Large intestine (tissue), 3 donors: ENCODE measurements at regions not wholly inside any gene's neighbourhood (a gene's known extent, or its start where the extent isn't known, plus 50 kb on each side); places are given as distances from the start of the nearest gene placed in this dataset.
"Not testable (repeated sequence)": the region's sequence is repeated elsewhere in the genome, so short reads cannot be mapped to it uniquely, and the experiment has no call there.

Experiments
- DNase-seq, 2 donors: peaks; one replicate each; pipeline versions ENCODE4 v3.0.0 to v3.0.0-alpha.2; 2013
- H3K27ac ChIP-seq: one replicate; pipeline ENCODE4 v1.5.1; 2013; ENCODE audit warnings: low read length
- H3K27me3 ChIP-seq: 2 replicates; pipeline ENCODE4 v1.6.1; 2013; ENCODE audit warnings: low read length; ENCODE audit not compliant: control insufficient read depth, insufficient read depth
- H3K36me3 ChIP-seq: 2 replicates; pipeline ENCODE4 v1.6.1; 2013; ENCODE audit warnings: low read length; ENCODE audit not compliant: control insufficient read depth, insufficient read depth
- H3K4me1 ChIP-seq: one replicate; pipeline ENCODE4 v1.6.1; 2013; ENCODE audit warnings: low read length; ENCODE audit not compliant: control insufficient read depth, insufficient read depth
- H3K4me3 ChIP-seq: one replicate; pipeline ENCODE4 v1.5.1; 2013; ENCODE audit warnings: low read length
- H3K9me3 ChIP-seq: one replicate; pipeline ENCODE4 v1.6.1; 2013; ENCODE audit warnings: mild to moderate bottlenecking, low read depth, low read length, moderate library complexity; ENCODE audit not compliant: control insufficient read depth
- WGBS: methylation state at CpG from one replicate; pipeline ENCODE4 v1.1.5; 2013; ENCODE audit warnings: low lambda C conversion rate; ENCODE audit not compliant: insufficient coverage; 5-methylcytosine and 5-hydroxymethylcytosine counted together

DNA sequence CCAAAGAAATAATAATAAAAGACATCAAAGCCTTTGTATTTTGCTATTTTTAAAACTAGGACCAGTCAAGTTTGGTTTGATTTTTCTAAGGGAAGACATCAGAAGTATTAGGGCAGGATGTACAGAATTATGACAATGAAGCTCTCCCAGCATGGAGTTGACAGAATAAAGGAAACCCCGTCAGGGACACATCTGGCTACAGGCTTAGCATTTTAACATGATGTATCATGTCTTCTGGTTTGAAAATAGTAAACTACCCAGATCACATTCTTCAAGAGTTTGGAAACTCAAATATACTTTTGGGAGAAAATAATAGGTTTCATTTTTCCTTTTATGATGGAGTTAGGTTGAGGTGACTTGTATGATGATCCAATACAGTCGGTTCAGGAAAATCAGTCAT lies 552.0 kb upstream of the CDH2 start:
- 50% methylated on average over 2 of the region's 2 CpGs for WGBS
- H3K4me3 ChIP-seq: no peak overlapping the region
- no peak for DNase-seq
- H3K4me1 ChIP-seq: no peaks in the 10 kb centered on the region
- H3K36me3 ChIP-seq: no peaks in the 10 kb centered on the region
- H3K27ac ChIP-seq: no peak overlapping the region
- H3K9me3 ChIP-seq: no peaks in the 10 kb centered on the region
- no peaks in the 10 kb centered on the region for H3K27me3 ChIP-seq

DNA sequence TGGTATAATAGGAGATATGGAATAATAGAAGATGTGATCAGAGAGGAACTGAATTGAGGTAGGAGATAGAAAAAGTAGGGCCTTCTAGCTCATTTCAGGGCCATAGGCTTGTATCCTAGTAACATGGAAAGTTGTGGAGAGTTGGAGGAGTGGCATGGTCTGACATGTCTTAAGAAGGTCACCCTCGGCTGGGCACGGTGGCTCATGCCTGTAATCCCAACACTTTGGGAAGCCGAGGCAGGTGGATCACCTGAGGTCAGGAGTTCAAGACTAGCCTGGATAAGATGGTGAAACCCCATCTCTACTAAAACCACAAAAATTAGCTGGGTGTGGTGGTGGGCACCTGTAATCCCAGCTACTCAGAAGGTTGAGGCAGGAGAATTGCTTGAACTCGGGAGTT lies 550.3 kb upstream of the CDH2 start:
- no CpG with 5 or more reads among the region's 4 CpGs for WGBS
- H3K27me3 ChIP-seq, DNase-seq, H3K36me3 ChIP-seq, H3K4me1 ChIP-seq, H3K4me3 ChIP-seq, H3K27ac ChIP-seq, H3K9me3 ChIP-seq: not testable (repeated sequence)

DNA sequence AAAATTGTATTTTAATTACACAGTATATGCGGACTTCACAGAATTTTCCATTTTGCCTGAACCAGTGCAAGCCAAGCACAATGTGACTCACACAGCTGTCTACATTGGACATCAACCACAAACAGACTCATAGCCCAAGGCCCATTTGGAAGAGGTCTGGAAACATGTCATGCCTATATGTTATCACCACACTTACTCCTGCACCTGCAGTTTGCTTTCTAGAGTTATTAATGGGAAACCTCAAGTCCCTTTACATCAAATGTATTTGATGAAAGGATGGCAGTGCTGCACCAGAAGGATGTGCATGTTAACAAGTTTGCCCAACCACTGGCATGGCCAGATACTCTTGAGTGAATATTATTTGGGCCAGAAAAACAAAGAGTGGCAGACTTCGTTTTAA lies 548.9 kb upstream of the CDH2 start:
- no peaks in the 10 kb centered on the region for H3K36me3 ChIP-seq
- DNase-seq: no peak
- H3K27me3 ChIP-seq: no peaks in the 10 kb centered on the region
- no peak overlapping the region for H3K4me3 ChIP-seq
- H3K9me3 ChIP-seq: no peaks in the 10 kb centered on the region
- no CpG with 5 or more reads among the region's 2 CpGs for WGBS
- H3K27ac ChIP-seq: no peak overlapping the region
- H3K4me1 ChIP-seq: no peaks in the 10 kb centered on the region

DNA sequence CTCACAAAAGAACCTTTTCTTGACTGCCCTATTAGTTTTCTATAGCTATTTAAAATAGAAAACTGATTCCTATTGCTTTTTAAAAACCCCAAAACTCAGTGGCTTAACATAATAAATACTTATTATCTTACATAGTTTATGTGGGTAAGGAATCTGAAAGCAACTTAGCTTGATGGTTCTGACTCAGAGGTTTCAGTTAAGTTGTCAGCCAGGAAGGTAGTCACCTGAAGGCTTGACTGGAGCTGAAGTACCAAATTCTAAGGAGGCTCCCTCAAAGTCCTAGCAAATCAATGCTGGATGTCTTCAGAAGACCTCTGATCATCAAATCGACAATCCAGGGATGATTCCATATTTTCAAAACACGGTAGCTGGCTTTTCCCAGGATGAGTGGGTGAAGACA lies 546.6 kb upstream of the CDH2 start:
- H3K9me3 ChIP-seq: no peaks in the 10 kb centered on the region
- H3K4me3 ChIP-seq: no peak overlapping the region
- no CpG with 5 or more reads among the region's 2 CpGs for WGBS
- no peak for DNase-seq
- no peaks in the 10 kb centered on the region for H3K27me3 ChIP-seq
- no peak overlapping the region for H3K27ac ChIP-seq
- no peaks in the 10 kb centered on the region for H3K36me3 ChIP-seq
- no peaks in the 10 kb centered on the region for H3K4me1 ChIP-seq

DNA sequence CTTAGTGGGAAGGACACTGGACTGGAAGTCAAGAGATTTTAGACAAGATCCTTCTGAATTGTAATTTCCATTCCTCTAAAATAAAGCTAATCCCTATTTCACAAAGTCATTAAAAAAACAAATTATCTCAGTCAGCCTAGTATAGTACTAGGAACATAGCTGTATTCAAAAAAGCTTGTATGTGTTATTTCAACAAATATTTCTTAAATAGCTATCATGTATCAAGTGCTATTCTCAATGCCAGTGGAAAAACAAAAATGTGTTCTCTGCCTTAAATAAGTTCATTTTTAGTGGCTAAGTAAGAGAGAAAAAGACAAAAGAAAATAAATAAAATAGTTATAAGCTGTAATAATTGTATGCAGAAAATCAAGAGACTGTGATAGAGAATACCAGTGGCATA lies 541.8 kb upstream of the CDH2 start:
- no peaks in the 10 kb centered on the region for H3K9me3 ChIP-seq
- no peak for DNase-seq
- H3K27ac ChIP-seq: no peak overlapping the region
- H3K4me1 ChIP-seq: no peaks in the 10 kb centered on the region
- H3K36me3 ChIP-seq: no peaks in the 10 kb centered on the region
- no peak overlapping the region for H3K4me3 ChIP-seq
- H3K27me3 ChIP-seq: no peaks in the 10 kb centered on the region

DNA sequence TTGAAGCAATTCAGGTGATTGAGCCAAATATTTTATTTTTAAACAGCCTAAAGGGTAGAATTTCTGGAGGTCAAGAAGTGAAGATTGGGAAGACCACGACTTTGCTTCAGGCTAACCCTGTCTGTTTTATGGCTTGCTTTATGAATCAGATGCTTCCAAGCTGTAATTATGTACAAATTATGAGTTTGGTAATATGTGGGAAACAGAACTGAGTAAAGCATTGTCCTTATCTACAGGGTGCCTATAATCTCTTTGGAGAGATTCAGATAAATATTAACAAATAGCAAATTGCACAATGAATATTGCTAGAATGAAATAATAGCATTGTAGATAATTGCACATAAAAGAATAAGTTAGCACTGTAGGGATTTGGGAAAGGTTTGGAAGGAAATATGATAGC lies 539.4 kb upstream of the CDH2 start:
- H3K27me3 ChIP-seq: no peaks in the 10 kb centered on the region
- H3K9me3 ChIP-seq: no peaks in the 10 kb centered on the region
- WGBS: no CpG with 5 or more reads among the region's 1 CpG
- no peaks in the 10 kb centered on the region for H3K36me3 ChIP-seq
- no peak overlapping the region for H3K4me3 ChIP-seq
- H3K4me1 ChIP-seq: no peaks in the 10 kb centered on the region
- no peak for DNase-seq
- no peak overlapping the region for H3K27ac ChIP-seq

DNA sequence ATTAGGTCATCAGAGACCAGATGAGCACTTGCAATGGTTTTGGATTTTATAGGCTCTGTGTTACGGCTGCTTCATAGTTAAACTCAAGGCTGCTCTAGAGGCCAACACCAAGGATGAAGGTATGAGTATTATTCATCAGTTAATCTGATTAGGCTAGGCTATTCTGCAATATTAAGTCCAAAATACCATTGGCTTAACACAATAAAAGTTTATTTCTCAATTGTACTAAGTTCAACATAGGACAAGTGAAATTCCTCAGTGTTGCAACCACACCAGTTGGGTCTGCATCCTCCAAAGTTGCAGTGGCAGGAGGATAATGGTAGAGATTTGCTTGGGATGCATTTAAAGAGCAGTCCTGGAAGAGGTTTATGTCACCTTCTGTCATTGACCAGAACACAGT lies 538.3 kb upstream of the CDH2 start:
- H3K9me3 ChIP-seq: no peaks in the 10 kb centered on the region
- DNase-seq: no peak
- H3K36me3 ChIP-seq: no peaks in the 10 kb centered on the region
- H3K27me3 ChIP-seq: no peaks in the 10 kb centered on the region
- H3K27ac ChIP-seq: no peak overlapping the region
- WGBS: no CpG with 5 or more reads among the region's 1 CpG
- H3K4me3 ChIP-seq: no peak overlapping the region
- H3K4me1 ChIP-seq: no peaks in the 10 kb centered on the region

DNA sequence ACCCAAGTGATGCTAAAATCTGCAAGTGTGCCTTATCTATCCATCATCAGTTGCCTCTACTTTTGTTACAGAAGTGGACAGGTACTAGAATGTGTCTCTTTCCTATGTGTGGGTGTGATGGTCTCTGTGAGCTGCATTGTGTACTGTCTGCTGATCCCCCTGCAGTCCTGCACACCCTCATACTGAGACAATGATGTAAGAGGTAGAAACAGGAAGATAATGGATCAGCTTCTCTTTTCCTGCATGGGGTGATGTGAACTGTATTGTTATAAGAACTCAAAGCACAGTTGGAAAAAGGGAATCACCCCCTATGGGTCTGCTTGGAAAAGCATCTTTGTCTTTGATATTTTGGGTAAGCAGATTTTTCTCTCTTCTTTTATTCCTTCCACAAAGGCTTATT lies 537.6 kb upstream of the CDH2 start:
- Histone ChIP-seq H3K27ac (no peak overlapping the region), H3K4me1 (no peaks in the 10 kb centered on the region), H3K27me3 (no peaks in the 10 kb centered on the region), H3K9me3 (no peaks in the 10 kb centered on the region), H3K36me3 (no peaks in the 10 kb centered on the region), H3K4me3 (no peak overlapping the region)
- no peak for DNase-seq

DNA sequence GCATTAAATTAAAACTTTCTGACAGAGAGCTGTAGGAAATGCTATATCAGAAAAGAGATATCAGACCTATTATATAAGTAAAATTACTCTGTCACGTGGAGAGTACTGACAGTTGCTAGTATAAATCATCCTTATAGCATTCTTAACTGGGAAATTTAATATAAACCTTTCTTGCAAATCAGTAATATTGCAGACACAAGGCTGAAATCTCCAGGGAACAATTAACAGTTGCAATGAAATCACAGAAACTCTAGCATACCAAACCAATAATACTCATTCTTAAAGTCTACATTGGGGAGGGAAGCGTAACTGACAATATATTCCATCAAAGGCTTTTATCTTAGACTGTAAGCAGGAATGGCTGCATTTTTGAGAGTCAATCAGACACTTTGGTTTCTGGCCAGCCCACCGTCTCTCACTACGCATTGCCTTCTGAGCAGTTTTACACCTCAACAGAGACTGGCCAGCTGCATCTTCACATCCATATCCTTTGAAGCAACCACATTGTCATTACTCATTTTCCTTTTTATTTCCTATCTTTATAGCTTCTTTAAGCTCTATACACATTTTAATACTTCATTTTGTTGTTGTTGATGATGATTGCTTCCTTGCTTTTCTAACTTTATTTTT lies 536.0 kb upstream of the CDH2 start:
- H3K27me3 ChIP-seq: no peaks in the 10 kb centered on the region
- H3K4me1 ChIP-seq: no peaks in the 10 kb centered on the region
- H3K36me3 ChIP-seq: no peaks in the 10 kb centered on the region
- no peak overlapping the region for H3K27ac ChIP-seq
- no peak for DNase-seq
- no peak overlapping the region for H3K4me3 ChIP-seq
- WGBS: 86% methylated on average over 2 of the region's 4 CpGs
- H3K9me3 ChIP-seq: no peaks in the 10 kb centered on the region

DNA sequence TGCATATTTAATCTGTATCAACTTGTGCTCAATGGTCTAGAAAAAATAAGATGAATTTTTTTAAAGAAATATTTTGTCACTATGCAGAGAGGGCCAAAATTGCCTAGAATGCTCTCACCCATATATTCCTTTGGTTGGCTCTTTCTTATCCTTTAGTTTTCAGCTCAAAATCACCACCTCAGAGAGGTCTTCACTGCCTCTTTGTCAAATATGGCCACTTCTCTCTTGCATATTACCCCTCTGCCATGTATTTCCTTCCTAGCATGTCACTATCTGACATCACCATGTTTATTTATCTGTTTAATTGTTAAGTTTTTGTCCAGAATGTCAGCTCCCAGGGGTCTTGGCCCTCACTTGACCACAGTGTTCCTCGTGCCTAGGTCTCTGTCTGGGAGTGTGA lies 535.2 kb upstream of the CDH2 start:
- no peaks in the 10 kb centered on the region for H3K9me3 ChIP-seq

DNA sequence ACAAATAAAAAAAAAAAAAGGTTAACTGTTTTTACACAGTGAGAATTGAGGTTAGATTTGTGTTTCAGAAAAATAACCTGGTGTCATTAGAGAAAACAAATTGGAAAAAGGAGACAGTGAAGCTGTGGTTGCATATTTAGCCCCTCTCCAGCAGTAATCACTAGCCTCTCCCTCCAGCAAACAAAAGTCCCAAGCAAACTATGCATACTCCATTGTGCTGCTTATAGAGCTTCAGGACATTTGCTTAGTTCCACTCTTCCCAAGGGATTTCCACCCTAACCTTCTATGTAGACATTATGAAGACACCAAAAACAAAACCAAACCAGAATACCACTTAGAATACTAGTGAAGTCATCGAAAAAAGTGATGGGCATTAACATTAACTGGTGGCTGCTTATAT lies 534.2 kb upstream of the CDH2 start:
- no peaks in the 10 kb centered on the region for H3K4me1 ChIP-seq
- DNase-seq: no peak
- H3K36me3 ChIP-seq: no peaks in the 10 kb centered on the region
- H3K27ac ChIP-seq: no peak overlapping the region
- H3K27me3 ChIP-seq: no peaks in the 10 kb centered on the region
- no peaks in the 10 kb centered on the region for H3K9me3 ChIP-seq
- no CpG with 5 or more reads among the region's 1 CpG for WGBS
- no peak overlapping the region for H3K4me3 ChIP-seq

More for the DNA sequence above, 535.2 kb upstream of the CDH2 start:
- H3K36me3 ChIP-seq: no peaks in the 10 kb centered on the region
- H3K27ac ChIP-seq: no peak overlapping the region
- no peak for DNase-seq
- H3K4me1 ChIP-seq: no peaks in the 10 kb centered on the region
- no peak overlapping the region for H3K4me3 ChIP-seq
- no peaks in the 10 kb centered on the region for H3K27me3 ChIP-seq
- WGBS: no CpG with 5 or more reads among the region's 1 CpG
